Medulla oblongata (tissue), 1 donor: ENCODE measurements at regions not wholly inside any gene's neighbourhood (a gene's known extent, or its start where the extent isn't known, plus 50 kb on each side); places are given as distances from the start of the nearest gene placed in this dataset.
"Not testable (repeated sequence)": the region's sequence is repeated elsewhere in the genome, so short reads cannot be mapped to it uniquely, and the experiment has no call there.

Source experiments
- DNase-seq: peaks from one replicate; pipeline ENCODE4 v3.0.0-alpha.2; 2015; ENCODE audit errors: extremely low spot score

DNA sequence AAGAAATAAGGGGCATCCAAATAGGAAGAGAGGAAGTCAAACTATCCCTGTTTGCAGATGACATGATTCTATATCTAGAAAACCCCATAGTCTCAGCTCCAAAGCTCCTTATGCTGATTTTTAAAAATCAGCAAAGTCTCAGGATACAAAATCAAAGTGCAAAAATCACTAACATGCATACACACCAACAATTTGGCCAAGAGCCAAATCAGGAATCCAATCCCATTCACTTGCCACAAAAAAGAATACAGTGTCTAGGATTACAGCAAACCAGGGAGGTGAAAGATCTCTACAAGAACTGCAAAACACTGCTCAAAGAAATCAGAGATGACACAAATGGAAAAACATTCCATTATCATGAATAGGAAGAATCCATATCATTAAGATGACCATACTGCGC lies 155.8 kb upstream of the ARHGAP42 start:
- DNase-seq, result not testable (repeated sequence)

DNA sequence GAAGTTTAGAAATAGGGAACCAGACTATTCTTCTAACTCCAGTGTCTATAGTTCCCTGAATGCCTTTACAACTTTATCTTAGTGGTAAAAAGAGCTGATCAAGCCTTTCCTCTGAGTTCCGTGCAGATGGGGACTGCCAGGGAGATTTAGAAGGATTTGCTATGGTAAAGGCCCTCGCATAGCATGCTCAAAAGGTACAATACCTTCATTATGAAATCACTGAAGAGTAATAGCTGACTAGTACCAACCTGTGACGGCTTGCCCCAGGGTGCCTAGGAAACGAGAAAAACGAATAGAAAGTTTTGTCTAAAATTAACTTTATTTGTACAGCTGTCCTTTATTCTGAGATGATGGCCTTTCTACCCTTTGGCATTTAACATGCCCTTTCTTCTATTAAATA lies 150.1 kb upstream of the ARHGAP42 start:
- no peak for DNase-seq

DNA sequence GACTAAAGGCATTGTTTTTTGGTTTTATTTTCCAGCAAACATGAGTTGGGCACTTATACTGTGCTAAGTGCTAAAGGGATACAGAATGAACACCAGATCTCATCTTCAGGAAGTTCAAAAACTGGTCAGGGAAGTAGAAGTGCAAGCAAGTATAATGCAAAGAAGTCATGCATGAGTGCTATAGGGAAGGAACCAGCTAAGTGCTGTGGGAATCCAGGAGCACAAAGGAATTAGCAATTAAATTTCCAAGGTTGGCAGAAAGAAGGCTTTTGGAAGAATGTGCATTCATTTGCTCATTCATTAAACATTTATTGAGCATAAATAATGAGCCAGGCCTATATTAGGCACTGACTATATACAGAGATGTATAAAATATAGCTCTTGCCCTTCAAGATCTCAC lies 143.7 kb upstream of the ARHGAP42 start:
- no peak for DNase-seq

DNA sequence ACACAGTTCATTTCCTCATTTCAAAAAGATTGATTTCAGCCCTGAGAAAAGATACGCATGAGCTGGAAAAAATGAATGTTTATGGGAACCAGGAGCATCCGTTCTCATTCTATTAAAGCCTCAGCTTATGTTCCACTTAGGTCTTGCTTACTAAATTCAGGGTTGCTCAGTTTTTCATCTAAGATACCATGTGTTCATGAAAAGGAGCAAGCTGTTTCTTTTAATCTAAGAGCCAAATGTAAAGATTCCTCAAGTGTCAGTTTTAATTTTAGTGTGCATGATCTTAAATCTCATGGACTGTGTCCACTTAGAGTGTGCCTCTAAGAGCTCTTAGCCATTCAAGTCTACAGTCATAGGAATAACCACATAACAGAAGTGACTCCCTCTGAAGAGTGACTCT lies 141.5 kb upstream of the ARHGAP42 start:
- no peak for DNase-seq

DNA sequence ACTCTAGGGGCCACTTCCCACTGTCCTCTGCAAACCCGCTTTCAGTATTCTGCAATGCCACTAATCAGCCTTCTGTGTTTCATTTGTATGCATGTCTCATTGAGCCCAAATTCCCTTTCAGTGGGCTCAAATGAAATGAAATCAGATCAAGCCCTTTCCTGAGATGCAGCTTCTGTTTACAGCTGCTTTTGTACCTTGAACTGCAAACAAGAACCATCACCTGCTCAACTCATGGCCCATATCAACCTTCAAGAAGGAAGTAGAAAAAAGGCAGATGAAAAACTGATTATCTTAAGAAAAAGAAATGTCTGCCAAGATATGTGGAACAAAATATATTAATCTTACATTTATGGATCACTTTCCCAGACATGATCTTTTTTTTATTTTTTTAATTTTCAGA lies 141.1 kb upstream of the ARHGAP42 start:
- DNase-seq, result no peak

DNA sequence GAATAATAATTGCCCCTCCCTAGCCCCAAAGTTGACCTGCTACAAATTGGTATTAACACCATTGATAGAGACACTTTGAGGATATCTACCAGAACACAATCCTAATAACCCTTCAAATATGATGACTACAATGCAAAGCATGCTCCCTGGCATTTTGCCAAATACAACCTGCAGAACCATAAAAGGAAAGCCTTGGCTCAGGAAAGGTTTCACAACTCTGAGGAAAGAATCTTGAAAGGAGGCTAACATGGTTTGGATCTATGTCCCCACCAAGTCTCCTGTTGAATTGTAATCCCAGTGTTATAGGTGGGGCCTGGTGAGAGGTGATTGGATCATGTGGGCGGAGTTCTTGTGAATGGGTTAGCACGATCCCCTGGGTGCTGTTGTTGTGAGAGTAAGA lies 140.4 kb upstream of the ARHGAP42 start:
- no peak for DNase-seq

DNA sequence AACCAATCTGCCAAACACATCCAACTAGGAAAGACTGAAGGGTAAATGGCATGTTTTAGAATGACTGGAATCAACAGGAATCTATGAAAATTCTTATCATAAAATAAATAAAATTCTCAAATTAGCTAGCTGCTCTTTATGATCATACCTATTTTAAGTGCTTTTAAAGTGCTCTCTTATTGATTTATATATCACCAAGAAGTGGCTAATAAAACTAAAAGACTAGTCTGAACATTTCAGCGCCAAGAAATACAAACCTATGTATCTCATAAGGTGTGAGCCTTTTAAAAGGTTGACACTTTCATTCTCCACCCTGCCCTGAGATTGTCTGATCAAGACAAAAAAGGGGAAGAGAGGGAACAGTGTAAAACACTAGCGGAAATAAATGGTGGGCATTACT lies 136.8 kb upstream of the ARHGAP42 start:
- DNase-seq, result no peak

DNA sequence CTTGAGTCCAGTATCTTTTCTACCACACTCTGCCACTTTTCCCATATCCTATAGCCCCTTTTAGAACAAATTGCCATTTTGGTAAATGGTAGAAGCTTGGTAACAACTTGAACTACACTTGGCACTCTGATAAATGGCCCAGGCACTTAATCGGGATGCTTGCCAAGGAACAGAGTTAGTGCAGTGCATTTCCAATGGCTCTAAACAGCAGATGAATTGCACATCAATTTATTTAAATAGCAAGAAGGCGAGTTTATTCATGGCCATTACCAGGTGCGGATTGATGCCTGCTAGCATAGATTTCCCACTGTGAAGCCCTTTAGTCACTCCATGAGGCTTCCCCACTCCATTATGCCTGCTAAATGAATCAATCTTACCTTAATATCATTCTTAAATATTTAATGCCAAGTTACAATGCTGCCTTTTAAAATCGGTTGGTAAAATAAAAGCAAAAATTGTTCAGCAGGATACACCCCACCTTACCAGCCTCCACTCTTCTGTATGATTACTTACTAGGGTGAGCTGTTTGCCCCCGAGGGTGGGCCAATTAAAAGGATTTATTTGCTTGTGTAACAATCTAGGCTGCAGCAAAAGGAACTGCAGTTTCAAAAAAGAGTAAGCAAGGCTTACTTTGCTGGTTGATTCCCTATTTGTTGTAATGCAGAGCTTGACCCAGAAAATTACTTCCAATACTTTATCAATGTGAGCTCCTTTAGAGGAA lies 136.0 kb upstream of the ARHGAP42 start:
- peak; percentile 33 for DNase-seq

DNA sequence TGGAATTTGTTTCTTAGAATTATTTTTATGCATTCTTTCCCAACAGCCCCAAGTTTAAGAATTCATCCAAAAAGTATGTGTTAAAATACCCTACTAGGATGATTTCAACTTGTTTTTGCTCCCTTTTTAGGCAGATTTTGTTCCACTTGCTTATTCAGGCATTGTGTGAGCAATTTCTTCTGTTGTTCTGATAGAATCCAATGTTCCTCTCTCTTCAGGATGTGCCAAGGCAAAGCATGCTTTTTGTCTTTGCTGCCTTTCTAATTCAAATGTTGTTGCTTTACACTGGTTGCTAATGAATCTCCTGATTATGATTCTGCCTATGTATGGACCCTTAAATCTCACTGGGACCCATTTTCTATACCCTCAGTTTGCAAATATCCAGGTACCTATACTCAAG lies 131.2 kb upstream of the ARHGAP42 start:
- DNase-seq, result peak; percentile 25

DNA sequence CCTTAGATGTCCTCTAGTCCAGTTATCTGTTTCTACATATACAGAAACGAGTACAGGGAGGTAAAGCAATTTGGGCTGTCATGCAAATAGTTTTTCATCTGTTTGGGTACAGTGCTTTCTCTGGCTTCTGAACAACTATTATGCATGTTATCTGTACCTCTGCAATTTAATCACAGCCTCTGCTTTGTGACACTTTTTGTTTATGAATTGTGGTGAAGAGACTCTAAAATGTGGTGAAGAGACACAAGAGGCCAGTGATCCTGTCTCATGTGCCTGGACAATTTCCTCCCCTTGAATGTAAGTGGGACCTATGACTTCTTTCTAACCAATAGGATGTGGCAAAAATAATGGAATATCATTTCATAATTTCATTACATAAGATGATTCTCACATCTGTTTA lies 130.3 kb upstream of the ARHGAP42 start:
- DNase-seq, result no peak

DNA sequence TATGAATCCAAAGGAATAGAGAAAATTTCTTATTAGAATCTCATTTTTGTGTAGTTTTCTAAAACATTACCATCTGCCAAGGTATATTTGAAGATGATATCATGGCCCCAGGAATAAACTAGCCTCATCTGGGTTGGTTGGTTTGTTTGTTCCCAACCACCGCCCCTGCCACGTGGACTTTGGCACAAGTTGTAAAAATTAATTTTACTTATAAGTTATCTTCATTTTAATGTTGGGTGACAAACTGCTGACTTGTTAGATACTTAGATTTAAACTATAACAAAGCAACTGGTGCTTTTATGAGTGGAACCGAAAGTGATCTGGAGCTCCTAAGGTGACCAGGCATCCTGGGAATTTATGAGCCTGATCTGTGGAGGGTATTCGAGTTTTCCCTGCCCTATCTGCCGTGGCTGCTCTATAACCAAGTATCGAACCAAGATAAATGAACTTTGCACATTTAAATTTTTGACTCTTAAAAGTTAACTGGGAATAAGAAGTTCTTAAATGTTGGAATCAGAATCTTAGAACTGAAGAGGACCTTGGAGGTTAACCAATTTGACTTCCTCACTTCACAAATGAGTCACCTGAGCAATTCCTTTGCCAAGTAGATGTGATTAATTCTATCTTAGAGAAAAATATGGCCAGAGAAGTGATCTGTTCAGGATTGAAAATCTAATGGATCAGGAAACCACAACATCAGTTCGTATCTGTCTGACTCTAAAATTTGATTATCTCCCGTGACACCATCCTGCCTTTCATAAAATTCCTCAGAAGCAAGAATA lies 129.1 kb upstream of the ARHGAP42 start:
- no peak for DNase-seq

DNA sequence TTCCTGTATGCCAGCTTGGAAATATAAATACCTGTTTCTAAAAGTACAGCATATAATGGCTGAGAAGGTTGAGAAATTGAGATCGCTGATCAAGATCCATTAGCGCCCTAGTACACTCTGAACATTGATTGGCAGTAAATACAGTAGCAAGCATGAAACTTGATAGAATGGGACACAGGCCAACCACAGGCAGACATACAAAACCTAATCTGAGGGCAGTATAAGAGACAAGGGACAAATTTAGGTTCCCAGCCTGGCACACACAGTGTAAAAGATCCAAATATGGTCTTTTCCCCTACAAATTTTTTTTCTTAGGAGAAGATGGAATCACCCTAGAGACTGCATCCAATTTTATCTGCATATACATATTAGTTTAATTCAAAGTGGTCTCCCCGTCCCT lies 126.5 kb upstream of the ARHGAP42 start:
- no peak for DNase-seq

DNA sequence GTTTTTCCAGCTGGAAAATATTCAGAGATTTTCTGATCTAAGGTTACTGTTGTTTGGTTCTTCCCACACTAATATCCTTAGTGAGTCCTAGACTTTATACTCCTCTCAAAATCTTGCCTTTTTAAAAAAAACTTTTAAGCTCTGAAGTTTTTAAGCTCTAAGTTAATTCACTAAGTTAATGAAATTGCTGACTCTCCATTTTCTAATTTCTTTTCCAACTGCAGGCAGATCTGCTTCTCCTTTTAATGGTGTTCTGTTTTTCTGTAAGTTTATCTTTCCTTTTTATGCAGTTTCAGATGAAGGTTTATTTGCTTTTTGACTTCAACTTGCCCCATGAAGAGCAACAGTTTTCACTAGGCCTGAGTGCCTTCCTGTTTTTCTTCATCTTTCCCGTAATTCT lies 125.8 kb upstream of the ARHGAP42 start:
- DNase-seq, result no peak

DNA sequence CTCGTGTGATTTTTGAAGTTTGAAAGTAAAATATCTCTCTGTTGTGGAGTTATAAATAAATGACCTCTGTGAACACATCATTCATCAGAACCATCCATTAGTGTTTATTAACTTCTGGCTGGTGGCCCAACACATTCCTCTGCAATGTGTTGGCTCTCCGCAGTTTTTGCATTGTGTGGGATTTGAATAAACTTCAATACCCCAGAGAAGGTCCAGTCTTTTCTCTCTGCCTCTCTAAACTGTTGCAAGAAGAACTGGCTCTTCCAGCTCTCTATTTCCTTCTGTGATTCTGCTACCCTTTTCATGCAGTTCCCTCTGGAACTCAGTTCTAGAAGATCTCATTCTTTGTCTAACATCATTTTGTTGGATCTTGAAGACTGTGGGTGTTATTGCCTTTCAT lies 125.0 kb upstream of the ARHGAP42 start:
- no peak for DNase-seq

DNA sequence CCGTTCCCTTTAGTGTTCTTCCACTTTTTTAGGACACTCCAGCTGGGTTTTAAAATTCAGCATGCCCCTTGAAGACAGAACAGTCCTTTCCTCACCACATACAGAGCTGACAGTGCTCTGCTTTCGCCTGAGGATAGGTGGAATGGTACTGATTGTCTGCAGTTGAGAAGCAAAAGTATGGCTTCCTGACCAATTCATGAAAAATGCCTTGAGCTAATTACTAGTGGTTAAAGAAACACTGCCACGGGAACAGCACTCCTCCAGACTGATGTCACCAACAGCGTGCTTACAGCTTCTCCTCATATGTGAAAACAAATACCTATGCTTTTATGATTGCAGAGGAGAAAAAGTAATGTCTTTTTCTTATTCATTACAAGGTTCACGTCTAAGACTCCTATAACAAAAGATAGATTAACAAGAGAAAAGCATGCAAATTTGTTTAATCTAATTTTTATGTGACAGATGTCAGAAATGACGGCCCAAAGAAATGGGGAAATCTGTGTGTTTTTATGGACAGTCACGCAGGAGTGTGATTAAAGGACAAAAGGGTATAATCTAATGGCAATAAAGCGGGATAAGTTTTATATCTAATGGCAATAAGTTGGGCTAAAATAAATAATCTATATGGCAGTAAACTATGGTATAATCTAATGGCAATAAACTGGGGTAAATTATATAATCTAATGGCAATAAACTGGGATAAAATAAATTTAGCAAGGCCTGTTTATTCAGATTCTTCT lies 123.4 kb upstream of the ARHGAP42 start:
- DNase-seq, result no peak

DNA sequence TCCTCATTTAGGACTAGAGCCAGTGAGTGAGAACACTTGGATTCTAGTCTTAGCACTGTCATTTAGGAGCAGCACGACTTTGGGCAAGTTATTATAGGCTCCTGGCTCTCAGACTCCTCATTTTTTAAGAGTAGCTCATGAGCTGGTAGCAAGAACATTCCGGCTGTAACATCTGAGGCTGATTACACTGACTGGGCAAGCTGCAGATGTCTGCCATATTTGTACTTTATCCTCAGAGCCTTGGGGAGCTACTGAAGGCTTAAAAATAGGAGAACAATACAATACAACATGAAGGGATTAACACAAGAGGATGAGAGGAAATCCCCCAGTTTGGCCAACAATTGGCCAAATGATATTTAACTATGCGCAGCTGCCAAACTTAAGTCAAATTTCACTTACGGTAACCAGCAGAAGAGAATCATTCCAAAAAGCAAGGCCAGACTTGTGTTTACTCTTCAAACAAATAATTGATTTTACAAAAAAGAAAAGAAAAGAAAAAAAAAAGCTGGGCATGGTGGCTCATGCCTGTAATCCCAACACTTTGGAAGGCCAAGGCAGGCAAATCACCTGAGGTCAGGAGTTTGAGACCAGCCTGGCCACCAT lies 113.1 kb upstream of the ARHGAP42 start:
- DNase-seq, result no peak

DNA sequence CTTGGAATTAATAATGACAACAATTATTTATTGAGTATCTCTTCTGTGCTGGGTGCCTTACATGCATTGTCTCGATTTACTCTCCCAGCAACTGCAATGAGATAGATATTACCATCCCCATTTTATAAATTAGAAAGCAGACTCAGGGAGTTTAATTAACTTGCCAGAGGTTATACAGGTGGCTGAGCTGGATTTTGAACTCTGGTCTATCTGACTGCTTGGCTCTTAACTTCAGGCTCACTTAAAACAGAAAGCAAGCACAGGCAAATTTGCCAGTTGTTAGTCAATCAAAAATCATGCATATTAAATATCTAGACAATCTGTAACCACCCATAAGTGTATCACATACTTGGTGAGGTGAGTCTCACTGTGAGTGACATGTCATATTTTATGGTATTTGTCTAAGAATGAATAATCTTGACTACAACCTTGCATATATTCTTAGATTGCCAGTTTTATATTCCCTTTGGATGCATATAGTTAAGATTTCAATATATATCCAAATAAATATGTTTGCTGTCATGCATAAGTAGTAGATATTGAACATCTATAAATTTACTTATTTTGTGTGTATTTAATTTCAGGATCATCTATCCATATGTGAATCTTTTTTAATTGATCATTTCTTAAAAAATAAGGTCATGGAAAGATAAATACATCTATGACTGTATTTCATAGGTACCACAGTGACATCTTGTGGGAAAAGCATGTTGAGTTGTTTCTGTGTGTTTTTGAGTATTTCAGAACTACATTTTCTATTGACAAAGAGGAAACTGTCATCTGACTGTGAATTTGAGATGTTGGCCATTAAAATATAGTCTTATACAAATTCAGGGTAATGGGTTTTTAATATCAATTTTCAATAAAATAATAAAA lies 112.0 kb upstream of the ARHGAP42 start:
- peak; percentile 39 for DNase-seq

DNA sequence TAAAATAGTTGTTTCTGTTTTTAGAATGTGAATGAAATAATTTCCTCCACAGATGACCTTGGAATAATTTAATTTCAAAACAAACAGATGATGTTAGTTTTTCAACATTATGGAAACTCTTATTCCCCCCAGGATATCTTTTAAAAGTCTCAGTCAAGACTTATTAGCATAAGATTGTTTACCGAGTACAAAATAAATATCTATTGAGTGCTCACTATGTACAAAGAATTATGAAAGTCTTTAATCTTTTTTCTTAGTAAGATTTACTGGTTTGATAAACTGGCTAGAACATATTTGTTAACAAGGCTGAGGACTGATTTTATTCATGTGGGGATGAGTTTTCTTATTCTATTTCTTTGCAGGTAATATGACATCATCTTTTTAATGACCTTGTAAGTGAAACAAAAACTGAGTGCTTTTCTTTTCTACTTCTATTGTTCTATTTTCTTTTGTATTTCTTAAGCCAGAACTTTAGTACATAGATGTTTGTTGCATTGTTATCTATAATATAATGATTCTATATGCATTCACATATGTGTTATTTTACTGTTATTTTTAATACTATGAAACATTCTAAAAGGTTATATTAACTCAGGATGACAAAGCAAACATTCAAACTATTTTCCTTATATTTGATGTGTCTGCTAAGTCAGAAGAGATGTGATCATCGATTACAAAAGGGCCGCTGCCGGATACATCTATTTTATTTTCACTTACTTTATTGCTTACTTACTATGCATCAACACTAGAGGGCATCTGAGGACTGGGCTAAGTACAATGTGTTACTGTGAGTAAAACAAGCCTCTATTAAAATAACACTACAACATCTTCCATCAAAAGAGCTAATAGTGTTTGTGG lies 111.0 kb upstream of the ARHGAP42 start:
- peak; percentile 82 for DNase-seq

DNA sequence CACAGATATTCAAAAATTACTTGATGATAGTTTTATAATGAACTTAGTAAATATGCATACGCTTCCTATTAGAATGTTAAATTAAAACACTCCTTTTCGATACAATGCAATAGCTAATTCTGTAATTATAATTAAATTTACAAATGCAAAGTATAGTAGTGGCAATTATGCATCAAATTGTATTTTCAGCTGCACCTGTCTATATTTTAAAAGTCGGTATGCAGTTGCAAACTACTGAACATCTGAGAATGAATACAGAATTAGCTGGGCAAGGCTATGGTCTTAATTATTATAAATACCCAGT lies 110.4 kb upstream of the ARHGAP42 start:
- DNase-seq, result no peak

DNA sequence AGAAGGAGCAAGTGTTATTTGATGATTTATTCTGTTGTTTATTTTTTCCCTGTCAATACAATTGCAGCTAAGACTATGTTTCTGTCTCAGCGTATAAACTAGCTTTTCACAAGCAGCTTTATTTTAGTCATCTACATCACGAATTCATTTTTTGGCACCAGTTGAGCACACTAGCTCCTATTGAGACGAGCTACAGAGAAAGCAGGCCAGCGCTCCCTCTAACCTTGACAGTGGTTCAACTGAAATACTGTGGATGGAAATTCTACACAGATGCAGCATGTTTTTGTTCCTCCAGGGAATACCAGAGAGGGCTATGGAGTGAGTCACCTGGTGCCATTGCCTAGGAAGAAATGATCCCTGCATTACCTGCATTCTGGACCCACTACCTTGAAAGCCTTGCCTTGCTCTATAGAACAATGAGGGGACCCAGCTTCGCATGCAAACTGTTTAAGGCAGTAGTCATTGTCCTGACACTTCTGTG lies 108.2 kb upstream of the ARHGAP42 start:
- no peak for DNase-seq
